Caco-2 (cell line): ENCODE measurements at regions not wholly inside any gene's neighbourhood (a gene's known extent, or its start where the extent isn't known, plus 50 kb on each side); places are given as distances from the start of the nearest gene placed in this dataset.

Source experiments
- BruUV-seq: library from RNA; stranded (reverse); fragments of 400-500 nt; replicated peaks from 2 replicates; lab custom pipeline; 2021; lab: Mats Ljungman, UMichigan
- CTCF ChIA-PET: fragments of 300-600 bp; sonication (Branson Sonifier 250); formaldehyde crosslinking; loops from one replicate; lab custom pipeline; 2022; ENCODE audit warnings: antibody characterized with exemption; lab: Charles Lee
- POLR2A ChIA-PET: fragments of 300-600 bp; sonication (Branson Sonifier 250); formaldehyde crosslinking; loops from one replicate; lab custom pipeline; 2022; ENCODE audit warnings: antibody characterized with exemption; lab: Charles Lee
- DNase-seq, 2 experiments: peaks; one replicate each; pipeline versions ENCODE4 v3.0.0 to v3.0.0-alpha.2; 2020 to 2022
- H3K27me3 ChIP-seq: replicated peaks from 2 replicates; pipeline ENCODE4 v1.6.0; 2011; ENCODE audit warnings: low read length; ENCODE audit not compliant: control insufficient read depth, insufficient read depth
- H3K36me3 ChIP-seq: 2 replicates; pipeline ENCODE4 v1.5.1; 2011; ENCODE audit warnings: low read length; ENCODE audit not compliant: control insufficient read depth, insufficient read depth
- H3K4me1 ChIP-seq: fragments of 250-450 bp; sonication (Bioruptor Pico); 2 replicates; pipeline ENCODE4 v1.5.1; 2020; ENCODE audit warnings: mild to moderate bottlenecking
- H3K4me3 ChIP-seq: 2 replicates; pipeline ENCODE4 v1.5.1; 2011; ENCODE audit warnings: low read depth, mild to moderate bottlenecking, control low read depth, low read length
- H3K9me3 ChIP-seq: fragments of 250-450 bp; sonication (Bioruptor Pico); 2 replicates; pipeline ENCODE4 v1.5.1; 2020; ENCODE audit warnings: mild to moderate bottlenecking, moderate library complexity
- H3K27ac Mint-ChIP-seq: one replicate; pipeline ENCODE4 v1.8.0; 2022; ENCODE audit warnings: mixed read lengths; ENCODE audit not compliant: unreplicated experiment
- H3K27me3 Mint-ChIP-seq: one replicate; pipeline ENCODE4 v1.8.0; 2022; ENCODE audit warnings: mixed read lengths; ENCODE audit not compliant: insufficient read depth, unreplicated experiment
- H3K36me3 Mint-ChIP-seq: one replicate; pipeline ENCODE4 v1.8.0; 2022; ENCODE audit warnings: mild to moderate bottlenecking, mixed read lengths; ENCODE audit not compliant: insufficient read depth, unreplicated experiment
- H3K4me1 Mint-ChIP-seq: one replicate; pipeline ENCODE4 v1.8.0; 2022; ENCODE audit warnings: low read depth, mixed read lengths; ENCODE audit not compliant: unreplicated experiment
- H3K4me3 Mint-ChIP-seq: one replicate; pipeline ENCODE4 v1.8.0; 2022; ENCODE audit warnings: mild to moderate bottlenecking, moderate library complexity, mixed read lengths; ENCODE audit not compliant: unreplicated experiment
- H3K9me3 Mint-ChIP-seq: one replicate; pipeline ENCODE4 v1.8.0; 2022; ENCODE audit warnings: mixed read lengths; ENCODE audit not compliant: unreplicated experiment
- intact Hi-C: fragments of 100-400 bp; cut with micrococcal nuclease; formaldehyde crosslinking; loops from one replicate; pipeline ENCODE4 v1.10.0; 2022; ENCODE audit not compliant: unreplicated experiment
- TF ChIP-seq, protein P1 (sequence below), 2 experiments: fragments of 200-600 bp in 1 of 2; IDR thresholded peaks; 1 replicate in 1 of 2; 2 replicates in 1 of 2; pipeline versions ENCODE4 v1.5.1 to v1.8.0; 2011 to 2022; ENCODE audit warnings: antibody characterized with exemption in 1 of 2, control low read depth in 1 of 2, inconsistent platforms in 1 of 2, low read depth in 1 of 2, low read length in 1 of 2, mild to moderate bottlenecking in 1 of 2, moderate library complexity in 1 of 2; ENCODE audit not compliant: insufficient read depth in 1 of 2, severe bottlenecking in 1 of 2, unreplicated experiment in 1 of 2

DNA sequence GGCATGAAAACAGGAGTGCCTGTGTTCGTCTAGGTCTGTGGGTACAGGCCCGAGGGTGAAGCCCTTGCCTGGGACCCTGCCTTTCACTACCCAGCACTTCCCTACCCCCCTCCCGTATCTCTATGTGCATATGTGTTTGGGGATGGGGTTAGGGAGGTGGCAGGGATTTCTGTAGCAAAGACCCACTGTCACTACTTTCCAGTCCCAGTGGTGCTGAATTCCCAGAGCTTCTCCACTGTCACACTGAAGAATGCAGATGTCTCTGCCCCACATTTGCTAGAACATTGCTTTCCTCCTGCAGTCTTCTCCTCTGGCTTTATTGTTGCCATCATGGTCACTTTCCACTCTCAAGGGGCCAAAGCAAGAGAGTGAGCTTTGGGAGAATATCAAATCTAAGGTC is 203.9 kb downstream of the MYRFL start:
- BruUV-seq = no TSS peak
- Mint-ChIP-seq H3K36me3 (no peaks in the 10 kb centered on the region), H3K4me3 (no peak overlapping the region), H3K27me3 (peaks cover 7% of the 10 kb centered on the region), H3K9me3 (no peaks in the 10 kb centered on the region), H3K4me1 (no peaks in the 10 kb centered on the region), H3K27ac (no peak overlapping the region)
- CTCF ChIA-PET = interaction anchor here (0.6 kb wide), 1 partner anchor 26 kb away, joined by 3 read pairs; no protein-coding TSS in a partner anchor
- TF ChIP-seq, protein P1, sequence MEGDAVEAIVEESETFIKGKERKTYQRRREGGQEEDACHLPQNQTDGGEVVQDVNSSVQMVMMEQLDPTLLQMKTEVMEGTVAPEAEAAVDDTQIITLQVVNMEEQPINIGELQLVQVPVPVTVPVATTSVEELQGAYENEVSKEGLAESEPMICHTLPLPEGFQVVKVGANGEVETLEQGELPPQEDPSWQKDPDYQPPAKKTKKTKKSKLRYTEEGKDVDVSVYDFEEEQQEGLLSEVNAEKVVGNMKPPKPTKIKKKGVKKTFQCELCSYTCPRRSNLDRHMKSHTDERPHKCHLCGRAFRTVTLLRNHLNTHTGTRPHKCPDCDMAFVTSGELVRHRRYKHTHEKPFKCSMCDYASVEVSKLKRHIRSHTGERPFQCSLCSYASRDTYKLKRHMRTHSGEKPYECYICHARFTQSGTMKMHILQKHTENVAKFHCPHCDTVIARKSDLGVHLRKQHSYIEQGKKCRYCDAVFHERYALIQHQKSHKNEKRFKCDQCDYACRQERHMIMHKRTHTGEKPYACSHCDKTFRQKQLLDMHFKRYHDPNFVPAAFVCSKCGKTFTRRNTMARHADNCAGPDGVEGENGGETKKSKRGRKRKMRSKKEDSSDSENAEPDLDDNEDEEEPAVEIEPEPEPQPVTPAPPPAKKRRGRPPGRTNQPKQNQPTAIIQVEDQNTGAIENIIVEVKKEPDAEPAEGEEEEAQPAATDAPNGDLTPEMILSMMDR (IDR thresholded peaks at IDR 0.05; ENCODE audit: insufficient read depth in 1 of 2, low read depth in 1 of 2, low read length in 1 of 2, severe bottlenecking in 1 of 2, unreplicated experiment in 1 of 2) = no peak
- H3K9me3 ChIP-seq = no peaks in the 10 kb centered on the region
- POLR2A ChIA-PET = no interaction called here
- H3K36me3 ChIP-seq = no peaks in the 10 kb centered on the region
- intact Hi-C loops = no loop called here
- no peak overlapping the region for H3K4me3 ChIP-seq
- no peak for DNase-seq
- H3K4me1 ChIP-seq = no peaks in the 10 kb centered on the region
- H3K27me3 ChIP-seq = no peaks in the 10 kb centered on the region

DNA sequence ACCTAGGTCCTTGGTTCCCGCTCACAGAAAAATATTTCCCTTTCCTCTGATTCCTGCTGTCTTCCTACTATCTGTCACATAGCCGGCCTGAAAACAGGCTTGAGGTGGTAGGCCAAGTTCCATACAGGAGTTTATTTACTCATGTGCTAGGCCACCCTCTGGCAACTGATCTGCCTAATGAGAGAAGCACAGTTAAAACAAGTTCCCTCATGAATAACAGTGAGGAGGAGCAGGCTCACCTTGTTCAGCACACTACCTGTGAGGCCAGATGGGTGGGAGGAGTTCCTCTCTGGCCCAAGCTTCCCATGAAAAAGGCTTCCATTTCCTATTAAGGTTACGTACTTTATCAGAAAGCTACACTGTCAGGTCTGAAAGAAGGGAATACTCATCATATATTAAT is 206.0 kb downstream of the MYRFL start:
- intact Hi-C loops = no loop called here
- no peaks in the 10 kb centered on the region for H3K36me3 Mint-ChIP-seq
- H3K27ac Mint-ChIP-seq = no peak overlapping the region
- no peak overlapping the region for H3K4me3 ChIP-seq
- H3K27me3 Mint-ChIP-seq = peaks cover 10% of the 10 kb centered on the region
- BruUV-seq = no TSS peak
- CTCF ChIA-PET = no interaction called here
- H3K36me3 ChIP-seq = no peaks in the 10 kb centered on the region
- H3K4me1 Mint-ChIP-seq = no peaks in the 10 kb centered on the region
- no peaks in the 10 kb centered on the region; the same call in 1 of the 2 replicates for H3K9me3 ChIP-seq
- H3K4me3 Mint-ChIP-seq = no peak overlapping the region
- H3K4me1 ChIP-seq = no peaks in the 10 kb centered on the region
- H3K9me3 Mint-ChIP-seq = no peaks in the 10 kb centered on the region
- TF ChIP-seq, protein P1 (IDR thresholded peaks at IDR 0.05; ENCODE audit: insufficient read depth in 1 of 2, low read depth in 1 of 2, low read length in 1 of 2, severe bottlenecking in 1 of 2, unreplicated experiment in 1 of 2) = no peak
- POLR2A ChIA-PET = no interaction called here
- no peak for DNase-seq
- no peaks in the 10 kb centered on the region for H3K27me3 ChIP-seq

DNA sequence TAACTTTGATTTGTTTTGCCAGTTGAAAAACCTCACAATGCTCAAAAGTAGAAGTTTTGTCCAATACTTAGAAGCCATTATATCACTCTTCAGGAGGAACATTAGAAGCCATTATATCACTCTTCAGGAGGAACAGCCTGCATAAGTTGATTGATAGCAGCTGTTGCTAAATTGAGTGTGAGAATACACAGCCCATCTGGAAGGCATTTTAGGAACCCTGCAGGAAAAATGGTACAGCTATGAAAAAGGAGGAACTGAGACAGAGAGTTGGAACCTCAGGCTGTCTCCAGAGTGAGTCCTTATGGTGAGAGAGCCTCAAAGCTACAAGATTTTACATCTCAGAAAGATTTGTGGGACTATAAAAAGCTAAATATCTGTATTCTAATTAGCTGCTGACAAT is 207.0 kb downstream of the MYRFL start:
- no TSS peak for BruUV-seq
- no peak overlapping the region for H3K27ac Mint-ChIP-seq

More for the DNA sequence above, 207.0 kb downstream of the MYRFL start:
- H3K36me3 ChIP-seq = no peaks in the 10 kb centered on the region
- H3K4me1 Mint-ChIP-seq = no peaks in the 10 kb centered on the region
- H3K4me3 ChIP-seq = no peak overlapping the region
- no peaks in the 10 kb centered on the region for H3K4me1 ChIP-seq
- H3K9me3 Mint-ChIP-seq = no peaks in the 10 kb centered on the region
- POLR2A ChIA-PET = no interaction called here
- no peak for DNase-seq
- H3K27me3 Mint-ChIP-seq = peaks cover 10% of the 10 kb centered on the region
- TF ChIP-seq, protein P1 (IDR thresholded peaks at IDR 0.05; ENCODE audit: insufficient read depth in 1 of 2, low read depth in 1 of 2, low read length in 1 of 2, severe bottlenecking in 1 of 2, unreplicated experiment in 1 of 2) = no peak
- CTCF ChIA-PET = no interaction called here
- intact Hi-C loops = no loop called here
- no peak overlapping the region for H3K4me3 Mint-ChIP-seq
- H3K27me3 ChIP-seq = no peaks in the 10 kb centered on the region
- H3K36me3 Mint-ChIP-seq = no peaks in the 10 kb centered on the region
- H3K9me3 ChIP-seq = no peaks in the 10 kb centered on the region; the same call in 1 of the 2 replicates
